HCT116 (cell line): ENCODE measurements at regions not wholly inside any gene's neighbourhood (a gene's known extent, or its start where the extent isn't known, plus 50 kb on each side); places are given as distances from the start of the nearest gene placed in this dataset.

ENCODE experiments used
- ATAC-seq: fragments of 200-7000 bp; cut with Tn5 transposase; 2 replicates; pipeline ENCODE4 v1.9.1; 2020; ENCODE audit warnings: mild to moderate bottlenecking, moderate library complexity
- BruUV-seq: library from RNA; stranded (reverse); fragments of 400-500 nt; replicated peaks from 2 replicates; lab custom pipeline; 2021; lab: Mats Ljungman, UMichigan
- CTCF ChIA-PET: fragments of 300-600 bp; sonication (Branson Sonifier 250); formaldehyde crosslinking; loops from one replicate; lab custom pipeline; 2021; ENCODE audit warnings: antibody characterized with exemption; lab: Charles Lee
- POLR2A ChIA-PET: fragments of 300-600, 350-600 bp; sonication (Branson Sonifier 250); formaldehyde crosslinking; loops from one replicate; lab custom pipeline; 2021; ENCODE audit warnings: antibody characterized with exemption; lab: Charles Lee
- RAD21 ChIA-PET, 2 experiments: fragments of 300-600 bp; sonication (Branson Sonifier 250); formaldehyde crosslinking; loops; one replicate each; lab custom pipeline; 2023; ENCODE audit warnings: low total read pairs in 2 of 2; ENCODE audit not compliant: uncharacterized antibody in 2 of 2, unreplicated experiment in 2 of 2, low non-redundant PET in 1 of 2; lab: Charles Lee
- DNase-seq: peaks from one replicate; pipeline ENCODE4 v3.0.0-alpha.2; 2010; ENCODE audit warnings: low read depth, low spot score
- H2AFZ ChIP-seq: fragments of 200-600 bp; shearing (Covaris generic), sonication (generic); 2 replicates; pipeline ENCODE4 v1.6.1; 2017; ENCODE audit warnings: low read depth, mixed run types, mixed read lengths, antibody characterized with exemption, low read length; ENCODE audit not compliant: poor library complexity, severe bottlenecking
- H3K27ac ChIP-seq: 2 replicates; pipeline ENCODE4 v1.5.1; 2012; ENCODE audit warnings: low read depth, low read length
- H3K27me3 ChIP-seq: fragments of 200-600 bp; sonication (generic); 2 replicates; pipeline ENCODE4 v1.6.1; 2016; ENCODE audit warnings: mixed run types, low read length, mixed read lengths; ENCODE audit not compliant: insufficient read depth
- H3K36me3 ChIP-seq, 2 experiments: fragments of 200-500 bp in 1 of 2; fragments of 200-600 bp in 1 of 2; sonication (Bioruptor generic) in 1 of 2; sonication (generic) in 1 of 2; 2 replicates each; pipeline versions ENCODE4 v1.5.1 to v1.6.1; 2014 to 2016; ENCODE audit warnings: low read length in 2 of 2, inconsistent platforms in 1 of 2, mixed read lengths in 1 of 2, mixed run types in 1 of 2; ENCODE audit not compliant: insufficient read depth in 2 of 2, control insufficient read depth in 1 of 2
- H3K4me1 ChIP-seq, 2 experiments: fragments of 200-600 bp in 1 of 2; sonication (generic) in 1 of 2; 2 replicates each; pipeline versions ENCODE4 v1.5.1 to v1.6.1; 2012 to 2017; ENCODE audit warnings: low read length in 2 of 2, inconsistent platforms in 1 of 2, mild to moderate bottlenecking in 1 of 2, mixed read lengths in 1 of 2, mixed run types in 1 of 2, moderate library complexity in 1 of 2; ENCODE audit not compliant: insufficient read depth in 2 of 2, control insufficient read depth in 1 of 2
- H3K4me2 ChIP-seq: fragments of 200-600 bp; sonication (generic); 2 replicates; pipeline ENCODE4 v1.6.1; 2017; ENCODE audit warnings: mixed run types, low read length, mixed read lengths
- H3K4me3 ChIP-seq, 2 experiments: fragments of 200-600 bp in 1 of 2; sonication (generic) in 1 of 2; replicated peaks in 1 of 2; 2 replicates each; pipeline ENCODE4 v1.5.1; 2011 to 2016; ENCODE audit warnings: low read length in 2 of 2, control low read depth in 1 of 2, low read depth in 1 of 2, mild to moderate bottlenecking in 1 of 2, mixed read lengths in 1 of 2, mixed run types in 1 of 2
- H3K79me2 ChIP-seq: fragments of 200-600 bp; sonication (generic); 2 replicates; pipeline ENCODE4 v1.6.1; 2017; ENCODE audit warnings: mild to moderate bottlenecking, mixed run types, low read length, moderate library complexity, mixed read lengths; ENCODE audit not compliant: insufficient read depth
- H3K9ac ChIP-seq: fragments of 200-600 bp; sonication (generic); 2 replicates; pipeline ENCODE4 v1.6.1; 2016; ENCODE audit warnings: low read length, mixed read lengths
- H3K9me2 ChIP-seq: fragments of 200-600 bp; sonication (generic), shearing (Covaris generic); 2 replicates; pipeline ENCODE4 v1.6.1; 2017; ENCODE audit warnings: mixed run types, mild to moderate bottlenecking, moderate library complexity; ENCODE audit not compliant: insufficient read depth
- H3K9me3 ChIP-seq, 2 experiments: fragments of 200-500 bp in 1 of 2; fragments of 200-600 bp in 1 of 2; sonication (Bioruptor generic) in 1 of 2; sonication (generic) in 1 of 2; 2 replicates each; pipeline ENCODE4 v1.6.1; 2014 to 2017; ENCODE audit warnings: low read length in 2 of 2, mixed read lengths in 2 of 2, inconsistent platforms in 1 of 2, low read depth in 1 of 2, mild to moderate bottlenecking in 1 of 2, mixed run types in 1 of 2, moderate library complexity in 1 of 2; ENCODE audit not compliant: control insufficient read depth in 1 of 2, insufficient read depth in 1 of 2
- H4K20me1 ChIP-seq: fragments of 200-600 bp; sonication (generic), shearing (Covaris generic); 2 replicates; pipeline ENCODE4 v1.6.1; 2017; ENCODE audit warnings: mixed run types, mild to moderate bottlenecking, moderate library complexity; ENCODE audit not compliant: insufficient read depth
- CEBPB ChIP-seq: IDR thresholded peaks from 2 replicates; pipeline ENCODE4 v1.6.1; 2012; ENCODE audit warnings: low read depth
- EGR1 ChIP-seq: IDR thresholded peaks from 2 replicates; pipeline ENCODE4 v1.6.1; 2012; ENCODE audit warnings: low read depth
- EZH2 ChIP-seq: fragments of 200-600 bp; sonication (generic); IDR thresholded peaks from 2 replicates; pipeline ENCODE4 v1.6.1; 2017; ENCODE audit warnings: antibody characterized with exemption, mixed run types
- EZH2phosphoT487 ChIP-seq: fragments of 200-600 bp; IDR thresholded peaks from 2 replicates; pipeline ENCODE4 v1.6.1; 2018; ENCODE audit warnings: antibody characterized with exemption, borderline replicate concordance
- FOSL1 ChIP-seq: IDR thresholded peaks from 2 replicates; pipeline ENCODE4 v1.6.1; 2012; ENCODE audit warnings: low read depth
- RAD21 ChIP-seq: IDR thresholded peaks from 2 replicates; pipeline ENCODE4 v1.6.1; 2012; ENCODE audit warnings: low read depth, mild to moderate bottlenecking
- SIN3A ChIP-seq: IDR thresholded peaks from 2 replicates; pipeline ENCODE4 v1.6.1; 2012; ENCODE audit warnings: low read depth
- SRF ChIP-seq: IDR thresholded peaks from 2 replicates; pipeline ENCODE4 v1.6.1; 2012; ENCODE audit warnings: low read depth
- YY1 ChIP-seq: IDR thresholded peaks from 2 replicates; pipeline ENCODE4 v1.6.1; 2011; ENCODE audit warnings: low read length, low read depth, moderate library complexity, mild to moderate bottlenecking; ENCODE audit not compliant: insufficient replicate concordance; ENCODE audit errors: extremely low read depth
- intact Hi-C: fragments of 100-400 bp; cut with micrococcal nuclease; formaldehyde crosslinking; loops from 2 replicates; pipeline ENCODE4 v1.10.0; 2022
- TF ChIP-seq, protein P1 (sequence below): IDR thresholded peaks from 2 replicates; pipeline ENCODE4 v1.6.1; 2012
- TF ChIP-seq, protein P2 (sequence below), 3 experiments: fragments of 200-600 bp in 1 of 3; sonication (generic) in 1 of 3; IDR thresholded peaks in 2 of 3; conservative IDR thresholded peaks in 1 of 3; 2 replicates each; pipeline ENCODE4 v1.5.1; 2012 to 2017; ENCODE audit warnings: low read depth in 2 of 3, low read length in 2 of 3, antibody characterized with exemption in 1 of 3, borderline replicate concordance in 1 of 3, control low read depth in 1 of 3, mild to moderate bottlenecking in 1 of 3, mixed read lengths in 1 of 3, mixed run types in 1 of 3, moderate library complexity in 1 of 3; ENCODE audit not compliant: insufficient read depth in 1 of 3
- TF ChIP-seq, protein P3 (sequence below): IDR thresholded peaks from 2 replicates; pipeline ENCODE4 v1.6.1; 2012; ENCODE audit warnings: low read depth
- TF ChIP-seq, protein P4 (sequence below): IDR thresholded peaks from 2 replicates; pipeline ENCODE4 v1.6.1; 2011; ENCODE audit warnings: mild to moderate bottlenecking, low read length, moderate library complexity; ENCODE audit not compliant: insufficient replicate concordance; ENCODE audit errors: extremely low read depth

DNA sequence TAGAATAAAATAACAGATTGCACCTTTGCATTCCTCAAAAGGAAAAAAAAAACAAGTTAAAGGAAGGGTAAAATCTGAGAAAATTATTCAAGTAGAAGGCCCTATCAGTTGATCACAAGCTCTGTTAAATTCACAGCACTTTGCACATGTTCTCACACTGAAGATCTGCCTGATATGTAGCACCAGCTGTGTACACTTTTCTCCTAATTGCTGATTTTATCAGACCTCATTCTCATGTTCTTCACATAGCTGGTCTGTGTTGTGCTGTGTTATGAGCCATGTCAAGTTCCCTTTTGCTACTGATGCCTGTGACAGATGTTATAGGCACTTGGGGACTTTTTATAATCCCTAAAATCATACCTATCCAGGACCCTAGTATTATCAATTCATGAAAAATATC is 390.4 kb upstream of the PRR16 start:
- BruUV-seq: no TSS peak
- H4K20me1 ChIP-seq: no peaks in the 10 kb centered on the region
- no peaks in the 10 kb centered on the region for H3K9me3 ChIP-seq
- H3K27me3 ChIP-seq: no peaks in the 10 kb centered on the region
- H3K27ac ChIP-seq: no peak overlapping the region
- H3K79me2 ChIP-seq: no peaks in the 10 kb centered on the region
- intact Hi-C loops: no loop called here
- DNase-seq (no peak), ATAC-seq (no peak)
- TF ChIP-seq FOSL1 (no peak), EGR1 (no peak), EZH2phosphoT487 (no peak), EZH2 (no peak)
- TF ChIP-seq, protein P1, sequence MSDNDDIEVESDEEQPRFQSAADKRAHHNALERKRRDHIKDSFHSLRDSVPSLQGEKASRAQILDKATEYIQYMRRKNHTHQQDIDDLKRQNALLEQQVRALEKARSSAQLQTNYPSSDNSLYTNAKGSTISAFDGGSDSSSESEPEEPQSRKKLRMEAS: no peak
- TF ChIP-seq, protein P2, sequence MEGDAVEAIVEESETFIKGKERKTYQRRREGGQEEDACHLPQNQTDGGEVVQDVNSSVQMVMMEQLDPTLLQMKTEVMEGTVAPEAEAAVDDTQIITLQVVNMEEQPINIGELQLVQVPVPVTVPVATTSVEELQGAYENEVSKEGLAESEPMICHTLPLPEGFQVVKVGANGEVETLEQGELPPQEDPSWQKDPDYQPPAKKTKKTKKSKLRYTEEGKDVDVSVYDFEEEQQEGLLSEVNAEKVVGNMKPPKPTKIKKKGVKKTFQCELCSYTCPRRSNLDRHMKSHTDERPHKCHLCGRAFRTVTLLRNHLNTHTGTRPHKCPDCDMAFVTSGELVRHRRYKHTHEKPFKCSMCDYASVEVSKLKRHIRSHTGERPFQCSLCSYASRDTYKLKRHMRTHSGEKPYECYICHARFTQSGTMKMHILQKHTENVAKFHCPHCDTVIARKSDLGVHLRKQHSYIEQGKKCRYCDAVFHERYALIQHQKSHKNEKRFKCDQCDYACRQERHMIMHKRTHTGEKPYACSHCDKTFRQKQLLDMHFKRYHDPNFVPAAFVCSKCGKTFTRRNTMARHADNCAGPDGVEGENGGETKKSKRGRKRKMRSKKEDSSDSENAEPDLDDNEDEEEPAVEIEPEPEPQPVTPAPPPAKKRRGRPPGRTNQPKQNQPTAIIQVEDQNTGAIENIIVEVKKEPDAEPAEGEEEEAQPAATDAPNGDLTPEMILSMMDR (IDR thresholded peaks at IDR 0.05 in 2 of 3, conservative IDR thresholded peaks at IDR 0.05 in 1 of 3; ENCODE audit: borderline replicate concordance in 1 of 3, insufficient read depth in 1 of 3, low read depth in 2 of 3, low read length in 2 of 3): no peak
- ChIA-PET RAD21 (no interaction called here), CTCF (no interaction called here), POLR2A (no interaction called here)
- no peaks in the 10 kb centered on the region for H3K4me1 ChIP-seq
- no peaks in the 10 kb centered on the region for H3K9me2 ChIP-seq
- H3K4me3 ChIP-seq: no peak overlapping the region
- no peak overlapping the region for H2AFZ ChIP-seq
- H3K9ac ChIP-seq: no peak overlapping the region
- H3K4me2 ChIP-seq: no peak overlapping the region
- H3K36me3 ChIP-seq: no peaks in the 10 kb centered on the region

DNA sequence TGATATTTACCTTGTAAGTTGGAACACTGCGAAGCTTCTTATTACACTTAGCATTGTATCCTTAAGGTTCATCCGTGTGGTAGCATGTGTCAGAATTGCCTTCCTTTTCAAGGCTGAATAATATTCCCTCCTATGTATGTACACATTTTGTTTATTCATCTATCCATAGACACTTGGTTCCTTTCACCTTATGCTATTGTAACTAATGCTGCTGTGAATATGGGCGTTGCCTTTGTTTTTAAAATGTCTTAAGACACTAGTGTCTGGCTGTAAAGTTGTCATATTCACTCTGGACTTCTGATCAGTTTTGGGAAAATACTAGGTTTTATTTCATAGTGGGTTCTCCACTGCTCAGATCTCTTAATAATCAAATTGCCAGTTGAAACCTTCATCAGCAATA is 383.3 kb upstream of the PRR16 start:
- ChIA-PET POLR2A (no interaction called here), CTCF (no interaction called here), RAD21 (no interaction called here)
- Histone ChIP-seq H3K36me3 (no peaks in the 10 kb centered on the region), H2AFZ (no peak overlapping the region), H3K9me2 (no peaks in the 10 kb centered on the region), H3K4me3 (no peak overlapping the region), H3K4me1 (no peaks in the 10 kb centered on the region), H3K4me2 (no peak overlapping the region), H3K9me3 (no peaks in the 10 kb centered on the region), H3K27ac (no peak overlapping the region), H3K9ac (no peak overlapping the region), H4K20me1 (no peaks in the 10 kb centered on the region), H3K27me3 (no peaks in the 10 kb centered on the region), H3K79me2 (no peaks in the 10 kb centered on the region)
- DNase-seq (no peak), ATAC-seq (no peak)
- intact Hi-C loops: no loop called here
- no TSS peak for BruUV-seq
- TF ChIP-seq EGR1 (no peak), FOSL1 (no peak), RAD21 (no peak), YY1 (no peak), CEBPB (no peak), SIN3A (no peak), EZH2 (no peak), SRF (no peak)
- TF ChIP-seq, protein P3, sequence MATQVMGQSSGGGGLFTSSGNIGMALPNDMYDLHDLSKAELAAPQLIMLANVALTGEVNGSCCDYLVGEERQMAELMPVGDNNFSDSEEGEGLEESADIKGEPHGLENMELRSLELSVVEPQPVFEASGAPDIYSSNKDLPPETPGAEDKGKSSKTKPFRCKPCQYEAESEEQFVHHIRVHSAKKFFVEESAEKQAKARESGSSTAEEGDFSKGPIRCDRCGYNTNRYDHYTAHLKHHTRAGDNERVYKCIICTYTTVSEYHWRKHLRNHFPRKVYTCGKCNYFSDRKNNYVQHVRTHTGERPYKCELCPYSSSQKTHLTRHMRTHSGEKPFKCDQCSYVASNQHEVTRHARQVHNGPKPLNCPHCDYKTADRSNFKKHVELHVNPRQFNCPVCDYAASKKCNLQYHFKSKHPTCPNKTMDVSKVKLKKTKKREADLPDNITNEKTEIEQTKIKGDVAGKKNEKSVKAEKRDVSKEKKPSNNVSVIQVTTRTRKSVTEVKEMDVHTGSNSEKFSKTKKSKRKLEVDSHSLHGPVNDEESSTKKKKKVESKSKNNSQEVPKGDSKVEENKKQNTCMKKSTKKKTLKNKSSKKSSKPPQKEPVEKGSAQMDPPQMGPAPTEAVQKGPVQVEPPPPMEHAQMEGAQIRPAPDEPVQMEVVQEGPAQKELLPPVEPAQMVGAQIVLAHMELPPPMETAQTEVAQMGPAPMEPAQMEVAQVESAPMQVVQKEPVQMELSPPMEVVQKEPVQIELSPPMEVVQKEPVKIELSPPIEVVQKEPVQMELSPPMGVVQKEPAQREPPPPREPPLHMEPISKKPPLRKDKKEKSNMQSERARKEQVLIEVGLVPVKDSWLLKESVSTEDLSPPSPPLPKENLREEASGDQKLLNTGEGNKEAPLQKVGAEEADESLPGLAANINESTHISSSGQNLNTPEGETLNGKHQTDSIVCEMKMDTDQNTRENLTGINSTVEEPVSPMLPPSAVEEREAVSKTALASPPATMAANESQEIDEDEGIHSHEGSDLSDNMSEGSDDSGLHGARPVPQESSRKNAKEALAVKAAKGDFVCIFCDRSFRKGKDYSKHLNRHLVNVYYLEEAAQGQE: no peak
- TF ChIP-seq, protein P4, sequence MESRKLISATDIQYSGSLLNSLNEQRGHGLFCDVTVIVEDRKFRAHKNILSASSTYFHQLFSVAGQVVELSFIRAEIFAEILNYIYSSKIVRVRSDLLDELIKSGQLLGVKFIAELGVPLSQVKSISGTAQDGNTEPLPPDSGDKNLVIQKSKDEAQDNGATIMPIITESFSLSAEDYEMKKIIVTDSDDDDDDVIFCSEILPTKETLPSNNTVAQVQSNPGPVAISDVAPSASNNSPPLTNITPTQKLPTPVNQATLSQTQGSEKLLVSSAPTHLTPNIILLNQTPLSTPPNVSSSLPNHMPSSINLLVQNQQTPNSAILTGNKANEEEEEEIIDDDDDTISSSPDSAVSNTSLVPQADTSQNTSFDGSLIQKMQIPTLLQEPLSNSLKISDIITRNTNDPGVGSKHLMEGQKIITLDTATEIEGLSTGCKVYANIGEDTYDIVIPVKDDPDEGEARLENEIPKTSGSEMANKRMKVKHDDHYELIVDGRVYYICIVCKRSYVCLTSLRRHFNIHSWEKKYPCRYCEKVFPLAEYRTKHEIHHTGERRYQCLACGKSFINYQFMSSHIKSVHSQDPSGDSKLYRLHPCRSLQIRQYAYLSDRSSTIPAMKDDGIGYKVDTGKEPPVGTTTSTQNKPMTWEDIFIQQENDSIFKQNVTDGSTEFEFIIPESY: no peak
